H9 (cell line): ENCODE measurements at regions not wholly inside any gene's neighbourhood (a gene's known extent, or its start where the extent isn't known, plus 50 kb on each side); places are given as distances from the start of the nearest gene placed in this dataset.

Experiments
- DNase-seq: peaks from one replicate; pipeline ENCODE4 v3.0.0-alpha.2; 2017
- H2AFZ ChIP-seq: one replicate; pipeline ENCODE4 v1.6.1; 2013; ENCODE audit warnings: mild to moderate bottlenecking, low read length, control low read depth, moderate library complexity
- H2AK5ac ChIP-seq: 2 replicates; pipeline ENCODE4 v1.6.1; 2013; ENCODE audit warnings: low read length, control low read depth, mixed read lengths; ENCODE audit not compliant: insufficient read length
- H2BK120ac ChIP-seq: one replicate; pipeline ENCODE4 v1.6.1; 2013; ENCODE audit warnings: low read depth, mild to moderate bottlenecking, low read length, control low read depth, inconsistent platforms; ENCODE audit not compliant: poor library complexity, severe bottlenecking
- H2BK12ac ChIP-seq: 2 replicates; pipeline ENCODE4 v1.6.1; 2013; ENCODE audit warnings: low read length, control low read depth, mixed read lengths, low read depth; ENCODE audit not compliant: insufficient read length
- H2BK15ac ChIP-seq: 2 replicates; pipeline ENCODE4 v1.6.1; 2013; ENCODE audit warnings: low read depth, low read length, control low read depth
- H2BK20ac ChIP-seq: one replicate; pipeline ENCODE4 v1.6.1; 2013; ENCODE audit warnings: low read depth, mild to moderate bottlenecking, low read length, control low read depth, inconsistent platforms; ENCODE audit not compliant: poor library complexity, severe bottlenecking
- H2BK5ac ChIP-seq: 2 replicates; pipeline ENCODE4 v1.6.1; 2013; ENCODE audit warnings: low read length, control low read depth, mixed read lengths; ENCODE audit not compliant: insufficient read length
- H3K14ac ChIP-seq: 2 replicates; pipeline ENCODE4 v1.6.1; 2013; ENCODE audit warnings: low read length, control low read depth; ENCODE audit not compliant: insufficient read depth
- H3K18ac ChIP-seq: 2 replicates; pipeline ENCODE4 v1.6.1; 2013; ENCODE audit warnings: low read depth, mild to moderate bottlenecking, mixed read lengths, low read length, control low read depth; ENCODE audit not compliant: insufficient read length
- H3K23ac ChIP-seq: 2 replicates; pipeline ENCODE4 v1.6.1; 2013; ENCODE audit warnings: low read length, control low read depth, mixed read lengths, low read depth; ENCODE audit not compliant: insufficient read length
- H3K23me2 ChIP-seq: 2 replicates; pipeline ENCODE4 v1.6.1; 2013; ENCODE audit warnings: low read depth, mild to moderate bottlenecking, mixed read lengths, low read length, control low read depth; ENCODE audit not compliant: insufficient read length, poor library complexity, severe bottlenecking
- H3K27ac ChIP-seq: 2 replicates; pipeline ENCODE4 v1.5.1; 2013; ENCODE audit warnings: low read length, control low read depth, mixed read lengths, low read depth; ENCODE audit not compliant: insufficient read length
- H3K27me3 ChIP-seq: 2 replicates; pipeline ENCODE4 v1.6.1; 2013; ENCODE audit warnings: low read length, control low read depth, inconsistent platforms; ENCODE audit not compliant: insufficient read depth
- H3K4ac ChIP-seq: 2 replicates; pipeline ENCODE4 v1.6.1; 2013; ENCODE audit warnings: low read depth, mild to moderate bottlenecking, control low read depth, inconsistent platforms, low read length, moderate library complexity
- H3K4me1 ChIP-seq: 2 replicates; pipeline ENCODE4 v1.6.1; 2013; ENCODE audit warnings: low read length, control low read depth, inconsistent platforms; ENCODE audit not compliant: insufficient read depth
- H3K4me2 ChIP-seq: 2 replicates; pipeline ENCODE4 v1.6.1; 2013; ENCODE audit warnings: low read length, control low read depth, mixed read lengths; ENCODE audit not compliant: insufficient read length, insufficient read depth
- H3K56ac ChIP-seq: 2 replicates; pipeline ENCODE4 v1.6.1; 2013; ENCODE audit warnings: low read depth, mild to moderate bottlenecking, mixed read lengths, low read length, control low read depth; ENCODE audit not compliant: insufficient read length
- H3K79me1 ChIP-seq: 2 replicates; pipeline ENCODE4 v1.6.1; 2013; ENCODE audit warnings: low read depth, mild to moderate bottlenecking, moderate library complexity, low read length, control low read depth, inconsistent platforms; ENCODE audit not compliant: insufficient read depth, poor library complexity, severe bottlenecking
- H3K79me2 ChIP-seq: 2 replicates; pipeline ENCODE4 v1.6.1; 2013; ENCODE audit warnings: low read length, control low read depth, inconsistent platforms; ENCODE audit not compliant: insufficient read depth
- H3K9ac ChIP-seq: 2 replicates; pipeline ENCODE4 v1.6.1; 2013; ENCODE audit warnings: low read length, control low read depth, mixed read lengths; ENCODE audit not compliant: insufficient read length; ENCODE audit errors: extremely low read depth
- H3K9me3 ChIP-seq: one replicate; pipeline ENCODE4 v1.6.1; 2013; ENCODE audit warnings: low read depth, low read length, inconsistent platforms; ENCODE audit not compliant: control insufficient read depth
- H3T11ph ChIP-seq: one replicate; pipeline ENCODE4 v1.6.1; 2013; ENCODE audit warnings: mild to moderate bottlenecking, low read length, control low read depth, inconsistent platforms
- H4K20me1 ChIP-seq: one replicate; pipeline ENCODE4 v1.6.1; 2013; ENCODE audit not compliant: control insufficient read depth, insufficient read length, insufficient read depth
- H4K5ac ChIP-seq: 2 replicates; pipeline ENCODE4 v1.6.1; 2013; ENCODE audit warnings: low read depth, mild to moderate bottlenecking, mixed read lengths, low read length, control low read depth; ENCODE audit not compliant: insufficient read length
- H4K8ac ChIP-seq: replicated peaks from 2 replicates; pipeline ENCODE4 v1.6.1; 2013; ENCODE audit warnings: low read length, control low read depth, mixed read lengths, low read depth; ENCODE audit not compliant: insufficient read length
- H4K91ac ChIP-seq: 2 replicates; pipeline ENCODE4 v1.6.1; 2013; ENCODE audit warnings: low read depth, mild to moderate bottlenecking, moderate library complexity, mixed read lengths, low read length, control low read depth; ENCODE audit not compliant: insufficient read length
- H3K27ac Mint-ChIP-seq, 3 experiments: 2 replicates in 2 of 3; 3 replicates in 1 of 3; pipeline ENCODE4 v1.8.0; 2020 to 2021; ENCODE audit warnings: mixed read lengths in 3 of 3, mild to moderate bottlenecking in 1 of 3, moderate library complexity in 1 of 3
- H3K27me3 Mint-ChIP-seq: 2 replicates; pipeline ENCODE4 v1.8.0; 2021; ENCODE audit warnings: low read depth, mild to moderate bottlenecking, moderate library complexity, mixed read lengths
- H3K36me3 Mint-ChIP-seq, 3 experiments: 2 replicates in 2 of 3; 3 replicates in 1 of 3; pipeline ENCODE4 v1.8.0; 2020 to 2021; ENCODE audit warnings: low read depth in 3 of 3, mixed read lengths in 3 of 3; ENCODE audit not compliant: insufficient read depth in 1 of 3
- H3K4me1 Mint-ChIP-seq, 2 experiments: 2 replicates each; pipeline ENCODE4 v1.8.0; 2020; ENCODE audit warnings: mixed read lengths in 2 of 2
- H3K4me3 Mint-ChIP-seq, 2 experiments: 2 replicates in 1 of 2; 3 replicates in 1 of 2; pipeline ENCODE4 v1.8.0; 2020 to 2021; ENCODE audit warnings: mild to moderate bottlenecking in 2 of 2, mixed read lengths in 2 of 2, moderate library complexity in 1 of 2
- H3K9me3 Mint-ChIP-seq, 2 experiments: 2 replicates in 1 of 2; 3 replicates in 1 of 2; pipeline ENCODE4 v1.8.0; 2020; ENCODE audit warnings: mild to moderate bottlenecking in 2 of 2, mixed read lengths in 2 of 2, moderate library complexity in 1 of 2
- CTCF ChIP-seq: fragments of 200-600 bp; sonication (generic); conservative IDR thresholded peaks from 3 replicates; pipeline ENCODE4 v1.8.0; 2021; ENCODE audit warnings: antibody characterized with exemption, mild to moderate bottlenecking
- WGBS: extraction: QIAGEN DNeasy Blood & Tissue Kit; methylation state at CpG from one replicate; pipeline ENCODE4 v1.1.7; 2013; ENCODE audit warnings: missing lambda C conversion rate, low lambda C conversion rate, mixed read lengths; ENCODE audit not compliant: insufficient read length; ENCODE audit errors: extremely low coverage; 5-methylcytosine and 5-hydroxymethylcytosine counted together

- Histone ChIP-seq H2BK5ac (no peak overlapping the region), H3K27ac (no peak overlapping the region), H3K79me1 (no peaks in the 10 kb centered on the region), H3K4me1 (no peaks in the 10 kb centered on the region), H4K20me1 (no peaks in the 10 kb centered on the region), H2BK12ac (no peak overlapping the region), H3K79me2 (no peaks in the 10 kb centered on the region), H3T11ph (no peak overlapping the region), H3K18ac (no peak overlapping the region), H3K27me3 (no peaks in the 10 kb centered on the region), H3K9ac (no peak overlapping the region), H3K56ac (no peak overlapping the region), H4K8ac (no peak overlapping the region), H4K5ac (no peak overlapping the region), H2BK120ac (no peak overlapping the region), H2BK15ac (no peak overlapping the region), H3K9me3 (no peaks in the 10 kb centered on the region), H3K4me2 (no peak overlapping the region), H3K23me2 (no peaks in the 10 kb centered on the region), H2AK5ac (no peak overlapping the region), H3K14ac (no peak overlapping the region), H2AFZ (no peak overlapping the region), H2BK20ac (no peak overlapping the region), H4K91ac (no peak overlapping the region), H3K4ac (no peak overlapping the region), H3K23ac (no peak overlapping the region)
- Mint-ChIP-seq H3K36me3 (no peaks in the 10 kb centered on the region), H3K4me1 (peaks cover 0 to 5% of the 10 kb centered on the region in 2 experiments; a peak in 1 of 4 replicates), H3K27ac (no peak overlapping the region), H3K27me3 (no peaks in the 10 kb centered on the region; the same call in 1 of the 2 replicates), H3K9me3 (no peaks in the 10 kb centered on the region; a peak in 1 of 5 replicates), H3K4me3 (no peak overlapping the region)
- DNase-seq, result no peak
- no peak for TF ChIP-seq CTCF
- WGBS, result no CpG with 5 or more reads among the region's 1 CpG
These were observed 246.0 kb upstream of the ARHGAP42 start for GRCh38 chr11:100441086-100441485.
